K562 (cell line): ENCODE measurements at regions not wholly inside any gene's neighbourhood (a gene's known extent, or its start where the extent isn't known, plus 50 kb on each side); places are given as distances from the start of the nearest gene placed in this dataset.

Experiments used
- ATAC-seq: fragments of 200-7000 bp; cut with Tn5 transposase; 3 replicates; pipeline ENCODE4 v1.9.1; 2020; ENCODE audit warnings: moderate library complexity
- BruUV-seq: library from RNA; stranded (reverse); fragments of 400-500 nt; replicated peaks from 2 replicates; lab custom pipeline; 2021; lab: Mats Ljungman, UMichigan
- CTCF ChIA-PET: fragments of 300-600 bp; formaldehyde crosslinking; extraction: SDS; loops from one replicate; lab custom pipeline; 2021; ENCODE audit warnings: low intra/inter-chr PET ratio; lab: Yijun Ruan, JAX
- POLR2A ChIA-PET: fragments of 300-600, 350-650 bp; sonication (Branson Sonifier 250); formaldehyde crosslinking; extraction: SDS; loops from one replicate; lab custom pipeline; 2021; ENCODE audit warnings: antibody characterized with exemption, inconsistent platforms; lab: Yijun Ruan, JAX
- DNase-seq, 4 experiments: peaks; one replicate each; pipeline versions ENCODE4 v3.0.0 to v3.0.0-alpha.2; 2011 to 2018; ENCODE audit warnings: low spot score in 3 of 4, mixed read lengths in 3 of 4; ENCODE audit errors: extremely low read depth in 1 of 4
- FAIRE-seq: peaks from 2 replicates; lab custom pipeline; 2011; peaks lifted over from hg19 to GRCh38; lab: Jason Lieb, UNC
- H2AFZ ChIP-seq: 2 replicates; pipeline ENCODE4 v1.6.0; 2011; ENCODE audit warnings: low read depth, low read length, control low read depth, inconsistent platforms
- H3K27ac ChIP-seq: fragments of 200-600 bp; 3 replicates; pipeline ENCODE4 v1.8.0; 2011; ENCODE audit warnings: low read depth, mild to moderate bottlenecking, control low read depth, inconsistent platforms, low read length, moderate library complexity, mixed read lengths; ENCODE audit errors: extremely low read depth
- H3K27me3 ChIP-seq, 2 experiments: fragments of 300-600 bp in 1 of 2; 2 replicates in 1 of 2; 3 replicates in 1 of 2; pipeline versions ENCODE4 v1.6.0 to v1.8.0; 2011; ENCODE audit warnings: inconsistent platforms in 2 of 2, low read length in 2 of 2, mild to moderate bottlenecking in 1 of 2, mixed read lengths in 1 of 2, moderate library complexity in 1 of 2; ENCODE audit not compliant: control insufficient read depth in 2 of 2, insufficient read depth in 2 of 2
- H3K36me3 ChIP-seq: fragments of 300-600 bp; 3 replicates; pipeline ENCODE4 v1.8.0; 2011; ENCODE audit warnings: mild to moderate bottlenecking, low read length, inconsistent platforms; ENCODE audit not compliant: control insufficient read depth, insufficient read depth
- H3K4me1 ChIP-seq, 2 experiments: fragments of 200-600 bp in 1 of 2; replicated peaks in 1 of 2; 2 replicates in 1 of 2; 3 replicates in 1 of 2; pipeline versions ENCODE4 v1.5.1 to v1.8.0; 2011; ENCODE audit warnings: inconsistent platforms in 2 of 2, low read length in 2 of 2, mild to moderate bottlenecking in 1 of 2, mixed read lengths in 1 of 2, moderate library complexity in 1 of 2; ENCODE audit not compliant: control insufficient read depth in 2 of 2, insufficient read depth in 2 of 2
- H3K4me2 ChIP-seq: 2 replicates; pipeline ENCODE4 v1.6.1; 2011; ENCODE audit warnings: low read length, control low read depth, inconsistent platforms, mixed read lengths; ENCODE audit not compliant: insufficient read depth
- H3K4me3 ChIP-seq: fragments of 200-600 bp; sonication (generic), shearing (Covaris generic); 2 replicates; pipeline ENCODE4 v1.5.1; 2016; ENCODE audit warnings: control low read depth, inconsistent platforms
- H3K79me2 ChIP-seq: fragments of 200-600 bp; 3 replicates; pipeline ENCODE4 v1.8.0; 2011; ENCODE audit warnings: low read length, inconsistent platforms; ENCODE audit not compliant: control insufficient read depth, insufficient read depth
- H3K9ac ChIP-seq, 2 experiments: 2 replicates each; pipeline versions ENCODE4 v1.6.0 to v1.6.1; 2011; ENCODE audit warnings: low read depth in 2 of 2, low read length in 2 of 2, control low read depth in 1 of 2, inconsistent platforms in 1 of 2, mild to moderate bottlenecking in 1 of 2, mixed read lengths in 1 of 2; ENCODE audit not compliant: insufficient read depth in 1 of 2
- H3K9me1 ChIP-seq: one replicate; pipeline ENCODE4 v1.6.0; 2011; ENCODE audit warnings: inconsistent platforms, mild to moderate bottlenecking, low read length, moderate library complexity; ENCODE audit not compliant: control insufficient read depth, insufficient read depth
- H3K9me3 ChIP-seq: replicated peaks from 2 replicates; pipeline ENCODE4 v1.5.1; 2011; ENCODE audit warnings: low read depth, low read length, inconsistent platforms; ENCODE audit not compliant: control insufficient read depth, insufficient read depth
- H4K20me1 ChIP-seq: replicated peaks from 2 replicates; pipeline ENCODE4 v1.6.1; 2011; ENCODE audit warnings: low read length, inconsistent platforms, mixed read lengths; ENCODE audit not compliant: control insufficient read depth, insufficient read depth
- EHMT2 ChIP-seq: fragments of 450-650 bp; IDR thresholded peaks from 2 replicates; pipeline ENCODE4 v1.6.1; 2018; ENCODE audit warnings: antibody characterized with exemption
- NRF1 ChIP-seq, 2 experiments: fragments of 450-650 bp; IDR thresholded peaks in 1 of 2; conservative IDR thresholded peaks in 1 of 2; 2 replicates each; pipeline ENCODE4 v1.6.1; 2014; ENCODE audit warnings: mild to moderate bottlenecking in 2 of 2
- ZNF316 ChIP-seq: fragments of 450-650 bp; IDR thresholded peaks from 2 replicates; pipeline ENCODE4 v1.6.1; 2016
- WGBS: fragments of 100-300 bp; shearing (Covaris generic); methylation state at CpG from one replicate; pipeline ENCODE4 v1.1.6; 2016; ENCODE audit warnings: low coverage, mixed read lengths; ENCODE audit not compliant: insufficient coverage; ENCODE audit errors: missing lambda C conversion rate; 5-methylcytosine and 5-hydroxymethylcytosine counted together
- in situ Hi-C: fragments of 300-500 bp; cut with MboI; formaldehyde crosslinking; loops from 4 replicates; pipeline ENCODE4 v1.15.0; 2018; ENCODE audit warnings: inconsistent platforms, mixed read lengths
- intact Hi-C: fragments of 100-400 bp; cut with micrococcal nuclease; formaldehyde crosslinking; loops from 2 replicates; pipeline ENCODE4 v1.14.2; 2022
- TF ChIP-seq, protein P1 (sequence below): fragments of 450-650 bp; IDR thresholded peaks from 2 replicates; pipeline ENCODE4 v1.6.1; 2016

GRCh38 chr5:89072842-89073672, 190.1 kb upstream of the MEF2C start:
- no peak overlapping the region for H3K4me2 ChIP-seq
- H4K20me1 ChIP-seq = no peaks in the 10 kb centered on the region
- in situ Hi-C loops = no loop called here
- H3K9ac ChIP-seq = no peak overlapping the region
- no peaks in the 10 kb centered on the region for H3K27me3 ChIP-seq
- WGBS = 57% methylated on average over 11 of the region's 11 CpGs
- ChIA-PET POLR2A (interaction anchor here (1.2 kb wide), 1 partner anchor 15 kb away, joined by 3 read pairs; no protein-coding TSS in a partner anchor), CTCF (no interaction called here)
- H3K79me2 ChIP-seq = no peaks in the 10 kb centered on the region
- peaks cover 0 to 2% of the 10 kb centered on the region in 2 experiments; a peak in 2 of 5 replicates for H3K4me1 ChIP-seq
- no peak for DNase-seq
- H2AFZ ChIP-seq = peak overlapping the region; percentile 46
- H3K9me1 ChIP-seq = no peaks in the 10 kb centered on the region
- H3K36me3 ChIP-seq = no peaks in the 10 kb centered on the region; the same call in 2 of the 3 replicates
- H3K9me3 ChIP-seq = no peaks in the 10 kb centered on the region
- intact Hi-C loops = no loop called here
- no TSS peak for BruUV-seq
- H3K27ac ChIP-seq = no peak overlapping the region
- H3K4me3 ChIP-seq = no peak overlapping the region
- FAIRE-seq = no peak
- TF ChIP-seq NRF1 (conservative IDR thresholded peaks at IDR 0.05 in 1 of 2, IDR thresholded peaks at IDR 0.05 in 1 of 2) = no peak
- TF ChIP-seq, protein P1, sequence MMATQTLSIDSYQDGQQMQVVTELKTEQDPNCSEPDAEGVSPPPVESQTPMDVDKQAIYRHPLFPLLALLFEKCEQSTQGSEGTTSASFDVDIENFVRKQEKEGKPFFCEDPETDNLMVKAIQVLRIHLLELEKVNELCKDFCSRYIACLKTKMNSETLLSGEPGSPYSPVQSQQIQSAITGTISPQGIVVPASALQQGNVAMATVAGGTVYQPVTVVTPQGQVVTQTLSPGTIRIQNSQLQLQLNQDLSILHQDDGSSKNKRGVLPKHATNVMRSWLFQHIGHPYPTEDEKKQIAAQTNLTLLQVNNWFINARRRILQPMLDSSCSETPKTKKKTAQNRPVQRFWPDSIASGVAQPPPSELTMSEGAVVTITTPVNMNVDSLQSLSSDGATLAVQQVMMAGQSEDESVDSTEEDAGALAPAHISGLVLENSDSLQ = peak; percentile 30; the same call in 1 of the 2 replicates
- ATAC-seq = no peak

- TF ChIP-seq ZNF316 (0 out of 2 replicates have a peak, but pooled peaks have one; percentile 35), EHMT2 (no peak)
- intact Hi-C loops = no loop called here
- Histone ChIP-seq H3K9ac (no peak overlapping the region), H3K27me3 (no peaks in the 10 kb centered on the region), H3K27ac (no peak overlapping the region), H4K20me1 (no peaks in the 10 kb centered on the region), H3K79me2 (no peaks in the 10 kb centered on the region), H3K4me3 (no peak overlapping the region), H3K4me1 (peaks cover 0 to 2% of the 10 kb centered on the region in 2 experiments; a peak in 2 of 5 replicates), H3K9me1 (no peaks in the 10 kb centered on the region), H3K4me2 (no peak overlapping the region), H3K9me3 (no peaks in the 10 kb centered on the region), H2AFZ (peak overlapping the region; percentile 62), H3K36me3 (no peaks in the 10 kb centered on the region; the same call in 2 of the 3 replicates)
- CTCF ChIA-PET = no interaction called here
- FAIRE-seq = no peak
- 64% methylated on average over 1 of the region's 1 CpG for WGBS
- DNase-seq = no peak
- in situ Hi-C loops = no loop called here
- ATAC-seq = no peak
- BruUV-seq = no TSS peak
- POLR2A ChIA-PET = interaction anchor here (1.2 kb wide), 1 partner anchor 16 kb away, joined by 3 read pairs; no protein-coding TSS in a partner anchor
Measured at GRCh38 chr5:89071941-89072331, 189.0 kb upstream of the MEF2C start.
